Right atrium auricular region (tissue), 2 donors: ENCODE measurements at regions not wholly inside any gene's neighbourhood (a gene's known extent, or its start where the extent isn't known, plus 50 kb on each side); places are given as distances from the start of the nearest gene placed in this dataset.

Experiments used
- DNase-seq: peaks from one replicate; pipeline ENCODE4 v3.0.0-alpha.2; 2019; ENCODE audit warnings: low spot score
- H3K27ac ChIP-seq, 2 donors: fragments of 200-600 bp; sonication (generic); 1 replicate in 1 of 2; 2 replicates in 1 of 2; pipeline ENCODE4 v1.5.1; 2016 to 2019
- H3K27me3 ChIP-seq, 2 donors: fragments of 200-600 bp; sonication (generic); one replicate each; pipeline versions ENCODE4 v1.5.1 to v1.6.0; 2017 to 2019
- H3K36me3 ChIP-seq: fragments of 200-600 bp; sonication (generic); one replicate; pipeline ENCODE4 v1.5.1; 2016
- H3K4me1 ChIP-seq, 2 donors: fragments of 200-600 bp; sonication (generic); one replicate each; pipeline versions ENCODE4 v1.5.1 to v1.6.0; 2017 to 2019
- H3K4me3 ChIP-seq, 2 donors: fragments of 200-600 bp; sonication (generic); 1 replicate in 1 of 2; 2 replicates in 1 of 2; pipeline ENCODE4 v1.5.1; 2017 to 2019; ENCODE audit warnings: mild to moderate bottlenecking in 1 of 2, moderate library complexity in 1 of 2
- H3K9me3 ChIP-seq, 2 donors: fragments of 200-600 bp; sonication (generic); one replicate each; pipeline ENCODE4 v1.5.1; 2019
- TF ChIP-seq, protein P1 (sequence below), 2 donors: fragments of 200-600 bp; sonication (generic); IDR thresholded peaks; one replicate each; pipeline ENCODE4 v1.5.1; 2019; ENCODE audit warnings: antibody characterized with exemption in 2 of 2

DNA sequence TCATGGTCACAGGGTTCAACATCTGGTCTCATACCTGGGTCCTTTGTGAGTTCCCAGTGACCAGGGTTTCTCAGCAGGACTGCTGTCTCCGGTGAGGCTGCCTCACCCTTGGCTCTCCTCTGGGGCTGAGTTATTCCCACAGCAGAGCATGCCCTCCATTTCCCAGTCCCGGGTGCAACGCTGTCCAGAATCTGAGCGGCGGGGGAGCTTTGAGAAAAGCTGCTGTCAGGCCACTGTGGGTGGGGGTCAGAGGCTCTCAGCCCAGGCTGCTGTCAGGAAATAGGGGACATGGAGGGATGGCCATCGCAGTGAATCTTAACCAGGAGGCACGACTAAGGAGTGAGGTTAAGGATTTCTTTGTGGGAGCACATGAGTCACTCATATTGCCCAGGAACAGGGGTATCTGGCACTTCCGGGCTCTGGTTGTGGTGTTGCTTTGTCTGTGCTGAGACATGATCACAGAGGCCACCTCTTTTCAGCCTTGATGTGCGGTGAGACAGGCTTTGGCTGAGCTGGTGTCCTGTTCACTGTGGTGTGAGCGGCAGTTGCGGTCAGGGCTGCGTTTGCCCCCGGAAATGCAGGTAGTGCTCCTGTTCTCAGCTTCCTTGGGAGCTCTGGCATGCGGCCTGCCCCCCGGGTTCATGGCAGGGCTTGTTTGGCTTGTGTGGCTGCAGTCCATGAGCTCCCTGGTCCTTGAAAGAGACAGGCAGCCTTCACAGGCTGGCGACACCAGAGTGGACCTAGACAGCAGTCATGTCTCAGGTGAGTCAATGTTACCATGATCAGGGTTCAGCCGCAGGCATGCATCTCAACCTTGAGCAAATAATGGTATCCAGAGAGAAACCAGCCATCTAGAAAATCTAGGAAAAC, 310.7 kb upstream of the MYT1L start:
- no peaks in the 10 kb centered on the region for H3K9me3 ChIP-seq
- H3K27ac ChIP-seq = no peak overlapping the region
- no peaks in the 10 kb centered on the region for H3K36me3 ChIP-seq
- TF ChIP-seq, protein P1, sequence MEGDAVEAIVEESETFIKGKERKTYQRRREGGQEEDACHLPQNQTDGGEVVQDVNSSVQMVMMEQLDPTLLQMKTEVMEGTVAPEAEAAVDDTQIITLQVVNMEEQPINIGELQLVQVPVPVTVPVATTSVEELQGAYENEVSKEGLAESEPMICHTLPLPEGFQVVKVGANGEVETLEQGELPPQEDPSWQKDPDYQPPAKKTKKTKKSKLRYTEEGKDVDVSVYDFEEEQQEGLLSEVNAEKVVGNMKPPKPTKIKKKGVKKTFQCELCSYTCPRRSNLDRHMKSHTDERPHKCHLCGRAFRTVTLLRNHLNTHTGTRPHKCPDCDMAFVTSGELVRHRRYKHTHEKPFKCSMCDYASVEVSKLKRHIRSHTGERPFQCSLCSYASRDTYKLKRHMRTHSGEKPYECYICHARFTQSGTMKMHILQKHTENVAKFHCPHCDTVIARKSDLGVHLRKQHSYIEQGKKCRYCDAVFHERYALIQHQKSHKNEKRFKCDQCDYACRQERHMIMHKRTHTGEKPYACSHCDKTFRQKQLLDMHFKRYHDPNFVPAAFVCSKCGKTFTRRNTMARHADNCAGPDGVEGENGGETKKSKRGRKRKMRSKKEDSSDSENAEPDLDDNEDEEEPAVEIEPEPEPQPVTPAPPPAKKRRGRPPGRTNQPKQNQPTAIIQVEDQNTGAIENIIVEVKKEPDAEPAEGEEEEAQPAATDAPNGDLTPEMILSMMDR (IDR thresholded peaks at IDR 0.05) = no peak
- H3K4me3 ChIP-seq = no peak overlapping the region
- H3K27me3 ChIP-seq = no peaks in the 10 kb centered on the region
- H3K4me1 ChIP-seq = no peaks in the 10 kb centered on the region
- DNase-seq = peak; percentile 55

DNA sequence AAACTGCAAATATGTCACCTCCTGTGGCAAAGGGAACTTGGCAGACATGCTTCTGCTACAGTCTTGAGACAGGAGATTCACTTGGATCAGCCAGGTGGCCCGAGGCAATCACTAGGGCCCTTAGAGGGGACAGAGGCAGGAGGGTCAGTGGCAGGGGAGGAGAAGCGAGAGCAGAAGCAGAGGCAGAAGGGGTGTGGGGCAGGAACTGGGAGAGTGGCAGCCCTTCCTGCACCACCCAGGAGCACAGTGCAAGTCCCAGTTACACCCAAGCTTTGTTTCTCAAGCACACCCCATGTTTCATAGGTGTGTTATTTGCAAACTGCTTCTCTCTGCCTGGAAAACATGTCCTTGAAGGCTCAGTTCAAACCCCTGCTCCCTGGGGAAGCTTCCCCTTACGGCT, 309.7 kb upstream of the MYT1L start:
- no peaks in the 10 kb centered on the region for H3K27me3 ChIP-seq
- H3K4me1 ChIP-seq = no peaks in the 10 kb centered on the region
- no peak overlapping the region for H3K27ac ChIP-seq
- no peak overlapping the region for H3K4me3 ChIP-seq
- peak; percentile 36 for DNase-seq
- TF ChIP-seq, protein P1 (IDR thresholded peaks at IDR 0.05) = no peak
- H3K36me3 ChIP-seq = no peaks in the 10 kb centered on the region
- no peaks in the 10 kb centered on the region for H3K9me3 ChIP-seq

DNA sequence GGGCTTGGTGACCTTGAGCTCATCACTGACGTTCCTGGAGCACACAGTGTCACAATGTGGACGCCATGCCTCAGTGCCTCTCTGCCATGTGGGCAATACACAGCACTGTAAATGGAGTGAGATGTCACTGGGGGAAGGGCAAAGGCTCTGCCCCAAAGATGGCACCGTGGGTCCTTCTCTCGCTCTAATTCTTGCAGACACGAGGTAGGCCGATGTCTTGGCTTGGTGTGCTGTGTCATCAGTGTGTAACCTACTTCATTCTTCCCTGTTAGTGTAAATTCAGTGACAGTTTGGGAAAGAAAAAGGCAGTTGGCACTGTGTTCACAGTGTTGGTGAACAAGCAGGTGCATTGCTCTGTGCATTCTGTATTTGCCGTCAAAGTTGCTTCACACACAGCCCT, 309.3 kb upstream of the MYT1L start:
- TF ChIP-seq, protein P1 (IDR thresholded peaks at IDR 0.05) = no peak
- Histone ChIP-seq H3K27me3 (no peaks in the 10 kb centered on the region), H3K36me3 (no peaks in the 10 kb centered on the region), H3K4me1 (no peaks in the 10 kb centered on the region), H3K27ac (no peak overlapping the region), H3K9me3 (no peaks in the 10 kb centered on the region), H3K4me3 (no peak overlapping the region)
- DNase-seq = peak; percentile 42

DNA sequence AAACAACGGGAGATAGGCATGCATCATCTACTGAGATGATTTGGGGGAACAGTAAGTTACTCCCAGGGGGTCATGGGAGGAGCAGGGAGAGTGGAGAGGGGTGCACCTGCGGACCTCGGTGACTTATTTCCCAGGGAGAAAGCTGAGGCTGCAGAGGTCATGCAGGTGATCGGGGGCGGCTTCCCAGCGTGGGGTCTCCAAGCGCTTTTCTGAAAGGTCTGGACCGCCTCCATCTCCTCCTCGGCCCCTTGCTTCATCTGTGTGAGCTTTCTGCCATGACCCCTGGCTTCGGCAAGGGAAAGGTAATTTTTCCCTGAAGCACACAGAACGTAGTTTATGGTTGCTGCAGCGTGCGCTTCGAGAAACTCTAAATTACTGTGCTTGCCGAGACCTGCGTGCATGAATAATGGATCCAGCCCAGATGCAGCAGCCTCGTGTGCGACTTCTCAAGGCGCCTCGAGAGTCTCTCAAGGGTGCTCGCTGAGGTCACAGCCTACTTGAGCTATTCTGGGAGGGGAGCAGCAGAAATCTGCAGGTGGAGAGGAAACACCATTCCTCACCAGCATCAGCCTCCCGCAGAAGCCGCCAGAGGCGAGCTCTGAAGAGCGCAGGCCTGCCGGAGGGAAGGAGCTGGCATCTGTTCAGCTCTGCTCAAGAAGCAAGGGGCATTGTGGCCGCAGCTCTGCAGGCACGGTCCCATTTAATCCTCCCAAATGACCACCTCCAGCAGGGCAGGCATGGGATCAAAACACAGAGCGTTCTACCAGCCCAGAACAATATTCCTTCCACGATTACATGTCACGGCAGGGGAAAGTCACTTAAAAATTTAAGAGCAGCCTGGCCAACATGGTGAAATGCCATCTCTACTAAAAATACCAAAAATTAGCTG, 308.4 kb upstream of the MYT1L start:
- no peaks in the 10 kb centered on the region for H3K9me3 ChIP-seq
- DNase-seq = peak; percentile 46
- TF ChIP-seq, protein P1 (IDR thresholded peaks at IDR 0.05) = no peak
- H3K36me3 ChIP-seq = no peaks in the 10 kb centered on the region
- no peak overlapping the region for H3K4me3 ChIP-seq
- H3K27me3 ChIP-seq = no peaks in the 10 kb centered on the region
- H3K4me1 ChIP-seq = no peaks in the 10 kb centered on the region
- no peak overlapping the region for H3K27ac ChIP-seq

DNA sequence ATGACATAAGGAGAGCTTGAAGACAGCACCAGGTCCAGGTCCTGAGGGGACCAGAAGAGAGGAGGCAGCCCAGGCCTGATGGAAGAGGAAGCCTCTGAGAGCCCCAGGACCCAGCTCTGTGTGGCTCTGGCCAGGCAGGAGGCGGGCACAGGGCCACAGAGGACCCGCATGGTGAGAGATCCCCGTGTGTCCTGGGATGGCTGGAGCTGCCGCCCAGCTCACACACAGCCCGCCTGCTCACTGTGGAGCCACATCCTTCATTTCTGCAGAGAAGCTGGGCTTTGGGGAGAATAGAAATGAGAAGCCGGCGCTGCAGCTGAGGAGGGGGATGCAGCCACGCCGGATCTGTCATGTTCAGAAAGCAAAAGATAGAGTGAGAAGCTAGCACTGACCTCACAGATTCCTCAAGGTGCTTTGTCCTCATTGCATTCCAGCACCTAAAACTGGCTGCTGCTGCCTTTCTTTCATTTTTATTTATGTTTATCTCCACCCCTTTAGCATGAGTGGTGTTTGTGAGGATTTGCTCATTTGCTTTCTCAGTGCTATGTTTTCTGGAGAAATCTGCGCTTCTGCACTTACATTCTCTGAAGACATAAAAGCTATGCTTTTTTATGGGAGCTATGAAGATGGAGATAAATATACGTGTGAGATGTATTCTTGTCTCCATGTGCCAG, 307.6 kb upstream of the MYT1L start:
- no peak overlapping the region for H3K27ac ChIP-seq
- H3K9me3 ChIP-seq = no peaks in the 10 kb centered on the region
- no peaks in the 10 kb centered on the region for H3K36me3 ChIP-seq
- peak; percentile 50 for DNase-seq
- TF ChIP-seq, protein P1 (IDR thresholded peaks at IDR 0.05) = no peak
- H3K27me3 ChIP-seq = no peaks in the 10 kb centered on the region
- H3K4me3 ChIP-seq = no peak overlapping the region
- H3K4me1 ChIP-seq = no peaks in the 10 kb centered on the region
